ENCODE measurements at regions not wholly inside any gene's neighbourhood (a gene's known extent, or its start where the extent isn't known, plus 50 kb on each side); places are given as distances from the start of the nearest gene placed in this dataset.

GRCh38 chr4:82201303-82201702, 172.5 kb downstream of the HNRNPD start:
- Histone ChIP-seq H3K4me2 (ENCODE audit: extremely low read depth, insufficient read depth, low read length) (no peak overlapping the region), H2AFZ (ENCODE audit: low read length) (no peak overlapping the region), H3K36me3 (ENCODE audit: control insufficient read depth, insufficient read depth, low read length) (no peaks in the 10 kb centered on the region), H3K4me1 (ENCODE audit: control insufficient read depth, extremely low read depth, insufficient read depth, low read length) (no peaks in the 10 kb centered on the region), H3K4me3 (replicated peaks in 1 of 4; ENCODE audit: control extremely low read depth in 1 of 4, insufficient read depth in 1 of 4, low read depth in 3 of 4, low read length in 4 of 4) (no peak overlapping the region), H3K79me2 (ENCODE audit: control insufficient read depth, insufficient read depth, low read length) (no peaks in the 10 kb centered on the region), H4K20me1 (ENCODE audit: control insufficient read depth, extremely low read depth, insufficient read depth, low read length) (no peaks in the 10 kb centered on the region), H3K9me3 (ENCODE audit: control insufficient read depth, insufficient read depth, low read depth, low read length) (no peaks in the 10 kb centered on the region), H3K27me3 (ENCODE audit: control insufficient read depth, insufficient read depth, low read length) (no peaks in the 10 kb centered on the region), H3K27ac (ENCODE audit: insufficient read depth, low read length) (no peak overlapping the region), H3K9ac (ENCODE audit: insufficient read depth, low read length) (no peak overlapping the region)
- peak in 1 of 2 donors; percentile 50 for DNase-seq (ENCODE audit: low read depth in 2 of 2)
- TF ChIP-seq EZH2 (IDR thresholded peaks at IDR 0.05; ENCODE audit: low read length, missing control alignments): no peak
- no peak for TF ChIP-seq CTCF (conservative IDR thresholded peaks at IDR 0.05 in 1 of 2, IDR thresholded peaks at IDR 0.05 in 1 of 2; ENCODE audit: low read depth in 1 of 2, low read length in 2 of 2)

- Histone ChIP-seq H3K9me3 (ENCODE audit: control insufficient read depth, insufficient read depth, low read depth, low read length) (no peaks in the 10 kb centered on the region), H4K20me1 (ENCODE audit: control insufficient read depth, extremely low read depth, insufficient read depth, low read length) (no peaks in the 10 kb centered on the region), H3K79me2 (ENCODE audit: control insufficient read depth, insufficient read depth, low read length) (no peaks in the 10 kb centered on the region), H3K4me2 (ENCODE audit: extremely low read depth, insufficient read depth, low read length) (no peak overlapping the region), H3K4me3 (replicated peaks in 1 of 4; ENCODE audit: control extremely low read depth in 1 of 4, insufficient read depth in 1 of 4, low read depth in 3 of 4, low read length in 4 of 4) (no peak overlapping the region), H3K36me3 (ENCODE audit: control insufficient read depth, insufficient read depth, low read length) (no peaks in the 10 kb centered on the region), H3K9ac (ENCODE audit: insufficient read depth, low read length) (no peak overlapping the region), H2AFZ (ENCODE audit: low read length) (no peak overlapping the region), H3K4me1 (ENCODE audit: control insufficient read depth, extremely low read depth, insufficient read depth, low read length) (no peaks in the 10 kb centered on the region), H3K27ac (ENCODE audit: insufficient read depth, low read length) (no peak overlapping the region), H3K27me3 (ENCODE audit: control insufficient read depth, insufficient read depth, low read length) (no peaks in the 10 kb centered on the region)
- TF ChIP-seq CTCF (conservative IDR thresholded peaks at IDR 0.05 in 1 of 2, IDR thresholded peaks at IDR 0.05 in 1 of 2; ENCODE audit: low read depth in 1 of 2, low read length in 2 of 2) (no peak), EZH2 (IDR thresholded peaks at IDR 0.05; ENCODE audit: low read length, missing control alignments) (no peak)
- DNase-seq (ENCODE audit: low read depth in 2 of 2): no peak
These were observed 173.7 kb downstream of the HNRNPD start for GRCh38 chr4:82200046-82200445.

GRCh38 chr4:82194329-82194728, 179.5 kb downstream of the HNRNPD start:
- Histone ChIP-seq H3K9me3 (ENCODE audit: control insufficient read depth, insufficient read depth, low read depth, low read length) (no peaks in the 10 kb centered on the region), H3K4me2 (ENCODE audit: extremely low read depth, insufficient read depth, low read length) (no peak overlapping the region), H3K27me3 (ENCODE audit: control insufficient read depth, insufficient read depth, low read length) (no peaks in the 10 kb centered on the region), H3K27ac (ENCODE audit: insufficient read depth, low read length) (no peak overlapping the region), H3K4me3 (replicated peaks in 1 of 4; ENCODE audit: control extremely low read depth in 1 of 4, insufficient read depth in 1 of 4, low read depth in 3 of 4, low read length in 4 of 4) (no peak overlapping the region), H3K79me2 (ENCODE audit: control insufficient read depth, insufficient read depth, low read length) (no peaks in the 10 kb centered on the region), H4K20me1 (ENCODE audit: control insufficient read depth, extremely low read depth, insufficient read depth, low read length) (no peaks in the 10 kb centered on the region), H3K9ac (ENCODE audit: insufficient read depth, low read length) (no peak overlapping the region), H3K36me3 (ENCODE audit: control insufficient read depth, insufficient read depth, low read length) (no peaks in the 10 kb centered on the region), H2AFZ (ENCODE audit: low read length) (no peak overlapping the region), H3K4me1 (ENCODE audit: control insufficient read depth, extremely low read depth, insufficient read depth, low read length) (no peaks in the 10 kb centered on the region)
- no peak for TF ChIP-seq EZH2 (IDR thresholded peaks at IDR 0.05; ENCODE audit: low read length, missing control alignments)
- TF ChIP-seq CTCF (conservative IDR thresholded peaks at IDR 0.05 in 1 of 2, IDR thresholded peaks at IDR 0.05 in 1 of 2; ENCODE audit: low read depth in 1 of 2, low read length in 2 of 2): no peak
- DNase-seq (ENCODE audit: low read depth in 2 of 2): no peak
